Astrocyte (in vitro differentiated cells and primary cell): ENCODE measurements at regions not wholly inside any gene's neighbourhood (a gene's known extent, or its start where the extent isn't known, plus 50 kb on each side); places are given as distances from the start of the nearest gene placed in this dataset.

ENCODE experiments used
- DNase-seq: peaks from one replicate; pipeline ENCODE4 v3.0.0-alpha.2; 2010; ENCODE audit warnings: low read depth
- FAIRE-seq: peaks from 2 replicates; lab custom pipeline; 2011; peaks lifted over from hg19 to GRCh38; lab: Jason Lieb, UNC
- H2AFZ ChIP-seq: 2 replicates; pipeline ENCODE4 v1.6.0; 2012; ENCODE audit warnings: low read depth, low read length, inconsistent platforms
- H3K27ac ChIP-seq: 2 replicates; pipeline ENCODE4 v1.5.1; 2011; ENCODE audit warnings: low read depth, low read length, inconsistent platforms
- H3K27me3 ChIP-seq: 2 replicates; pipeline ENCODE4 v1.6.0; 2011; ENCODE audit warnings: low read length, inconsistent platforms; ENCODE audit not compliant: insufficient read depth
- H3K36me3 ChIP-seq: 2 replicates; pipeline ENCODE4 v1.5.1; 2011; ENCODE audit warnings: low read length, inconsistent platforms; ENCODE audit not compliant: insufficient read depth
- H3K4me1 ChIP-seq: 2 replicates; pipeline ENCODE4 v1.5.1; 2011; ENCODE audit warnings: low read length, inconsistent platforms; ENCODE audit not compliant: insufficient read depth
- H3K4me2 ChIP-seq: 2 replicates; pipeline ENCODE4 v1.6.0; 2012; ENCODE audit warnings: low read length, inconsistent platforms
- H3K4me3 ChIP-seq: 2 replicates; pipeline ENCODE4 v1.5.1; 2011; ENCODE audit warnings: low read depth, mild to moderate bottlenecking, low read length, inconsistent platforms; ENCODE audit not compliant: insufficient read depth
- H3K79me2 ChIP-seq: 2 replicates; pipeline ENCODE4 v1.6.0; 2012; ENCODE audit warnings: mild to moderate bottlenecking, low read length, inconsistent platforms; ENCODE audit not compliant: insufficient read depth
- H3K9ac ChIP-seq: 2 replicates; pipeline ENCODE4 v1.6.0; 2012; ENCODE audit warnings: mild to moderate bottlenecking, low read length, inconsistent platforms
- H3K9me3 ChIP-seq: 2 replicates; pipeline ENCODE4 v1.5.1; 2012; ENCODE audit warnings: low read depth, mild to moderate bottlenecking, low read length, inconsistent platforms; ENCODE audit not compliant: insufficient read depth
- H4K20me1 ChIP-seq: 2 replicates; pipeline ENCODE4 v1.6.0; 2012; ENCODE audit warnings: low read length, inconsistent platforms; ENCODE audit not compliant: insufficient read depth
- H3K27ac Mint-ChIP-seq: one replicate; pipeline ENCODE4 v1.8.0; 2021; ENCODE audit warnings: mild to moderate bottlenecking, mixed read lengths; ENCODE audit not compliant: unreplicated experiment
- H3K27me3 Mint-ChIP-seq: one replicate; pipeline ENCODE4 v1.8.0; 2021; ENCODE audit warnings: low read depth, mixed read lengths; ENCODE audit not compliant: unreplicated experiment
- H3K36me3 Mint-ChIP-seq: one replicate; pipeline ENCODE4 v1.8.0; 2021; ENCODE audit warnings: low read depth, mixed read lengths; ENCODE audit not compliant: unreplicated experiment
- H3K4me1 Mint-ChIP-seq: one replicate; pipeline ENCODE4 v1.8.0; 2021; ENCODE audit warnings: low read depth, mixed read lengths; ENCODE audit not compliant: unreplicated experiment
- H3K4me3 Mint-ChIP-seq: one replicate; pipeline ENCODE4 v1.8.0; 2021; ENCODE audit warnings: mild to moderate bottlenecking, moderate library complexity, mixed read lengths; ENCODE audit not compliant: unreplicated experiment
- H3K9me3 Mint-ChIP-seq: one replicate; pipeline ENCODE4 v1.8.0; 2021; ENCODE audit warnings: mild to moderate bottlenecking, mixed read lengths; ENCODE audit not compliant: unreplicated experiment
- EZH2 ChIP-seq: IDR thresholded peaks from 2 replicates; pipeline ENCODE4 v1.6.1; 2012; ENCODE audit warnings: mild to moderate bottlenecking, low read length, inconsistent platforms; ENCODE audit not compliant: insufficient read depth
- TF ChIP-seq, protein P1 (sequence below): IDR thresholded peaks from 2 replicates; pipeline ENCODE4 v1.5.1; 2011; ENCODE audit warnings: low read depth, mild to moderate bottlenecking, inconsistent platforms, low read length, moderate library complexity; ENCODE audit not compliant: insufficient read depth

DNA sequence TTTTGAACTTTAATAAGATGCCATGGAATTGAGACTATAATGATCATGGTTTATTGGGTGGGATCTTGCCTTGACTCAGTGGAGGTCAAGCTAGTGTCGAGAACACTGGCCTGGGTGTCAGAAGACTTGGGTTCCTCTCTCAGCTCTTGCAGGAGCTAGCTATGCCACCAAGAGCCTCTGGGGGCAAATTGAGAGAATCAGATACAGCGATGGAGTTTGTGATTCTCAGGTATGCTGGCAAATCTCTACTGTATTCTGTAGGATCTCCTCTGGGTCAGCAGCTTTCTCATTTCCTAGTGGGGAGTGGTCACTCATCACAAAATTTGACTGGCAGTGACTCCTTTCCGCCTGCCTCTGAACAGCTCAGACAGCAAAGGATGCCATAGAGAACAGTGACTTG is 477.0 kb downstream of the RNF144A start:
- no peak overlapping the region for H3K27ac Mint-ChIP-seq
- Histone ChIP-seq H3K79me2 (no peaks in the 10 kb centered on the region), H3K9me3 (peaks cover 2% of the 10 kb centered on the region), H3K27me3 (no peaks in the 10 kb centered on the region), H3K4me3 (no peak overlapping the region), H3K4me2 (no peak overlapping the region), H3K9ac (no peak overlapping the region), H3K27ac (no peak overlapping the region), H3K4me1 (no peaks in the 10 kb centered on the region), H3K36me3 (no peaks in the 10 kb centered on the region), H4K20me1 (no peaks in the 10 kb centered on the region), H2AFZ (no peak overlapping the region)
- DNase-seq (no peak), FAIRE-seq (no peak)
- no peaks in the 10 kb centered on the region for H3K36me3 Mint-ChIP-seq
- TF ChIP-seq, protein P1, sequence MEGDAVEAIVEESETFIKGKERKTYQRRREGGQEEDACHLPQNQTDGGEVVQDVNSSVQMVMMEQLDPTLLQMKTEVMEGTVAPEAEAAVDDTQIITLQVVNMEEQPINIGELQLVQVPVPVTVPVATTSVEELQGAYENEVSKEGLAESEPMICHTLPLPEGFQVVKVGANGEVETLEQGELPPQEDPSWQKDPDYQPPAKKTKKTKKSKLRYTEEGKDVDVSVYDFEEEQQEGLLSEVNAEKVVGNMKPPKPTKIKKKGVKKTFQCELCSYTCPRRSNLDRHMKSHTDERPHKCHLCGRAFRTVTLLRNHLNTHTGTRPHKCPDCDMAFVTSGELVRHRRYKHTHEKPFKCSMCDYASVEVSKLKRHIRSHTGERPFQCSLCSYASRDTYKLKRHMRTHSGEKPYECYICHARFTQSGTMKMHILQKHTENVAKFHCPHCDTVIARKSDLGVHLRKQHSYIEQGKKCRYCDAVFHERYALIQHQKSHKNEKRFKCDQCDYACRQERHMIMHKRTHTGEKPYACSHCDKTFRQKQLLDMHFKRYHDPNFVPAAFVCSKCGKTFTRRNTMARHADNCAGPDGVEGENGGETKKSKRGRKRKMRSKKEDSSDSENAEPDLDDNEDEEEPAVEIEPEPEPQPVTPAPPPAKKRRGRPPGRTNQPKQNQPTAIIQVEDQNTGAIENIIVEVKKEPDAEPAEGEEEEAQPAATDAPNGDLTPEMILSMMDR = no peak
- no peak for TF ChIP-seq EZH2
- no peaks in the 10 kb centered on the region for H3K27me3 Mint-ChIP-seq
- peaks cover 2% of the 10 kb centered on the region for H3K4me1 Mint-ChIP-seq
- H3K4me3 Mint-ChIP-seq = no peak overlapping the region
- no peaks in the 10 kb centered on the region for H3K9me3 Mint-ChIP-seq

DNA sequence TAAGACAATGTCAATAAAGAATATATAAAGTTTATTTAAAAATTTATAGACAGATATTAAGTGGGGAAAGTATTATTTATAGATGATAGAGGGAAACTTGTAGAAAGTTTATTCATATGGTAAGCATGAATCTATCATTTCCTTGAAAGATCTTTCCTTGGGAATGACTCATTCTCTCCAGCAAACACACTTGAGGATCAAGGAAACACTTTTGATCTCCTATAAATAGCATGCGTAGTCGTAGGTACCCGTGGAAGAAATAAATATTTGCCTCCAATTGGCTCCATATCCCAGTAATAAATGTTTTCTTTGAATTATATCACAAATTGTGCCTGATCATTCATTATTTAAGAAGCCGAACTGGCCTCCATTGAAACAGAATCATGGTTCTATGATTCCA is 483.4 kb downstream of the RNF144A start:
- Mint-ChIP-seq H3K4me1 (peaks cover 5% of the 10 kb centered on the region), H3K9me3 (no peaks in the 10 kb centered on the region), H3K27ac (no peak overlapping the region), H3K4me3 (no peak overlapping the region), H3K27me3 (peaks cover 2% of the 10 kb centered on the region), H3K36me3 (no peaks in the 10 kb centered on the region)
- H2AFZ ChIP-seq = no peak overlapping the region
- FAIRE-seq (no peak), DNase-seq (no peak)
- no peak overlapping the region for H3K27ac ChIP-seq
- no peaks in the 10 kb centered on the region for H3K4me1 ChIP-seq
- H3K79me2 ChIP-seq = no peaks in the 10 kb centered on the region
- no peaks in the 10 kb centered on the region for H3K27me3 ChIP-seq
- no peaks in the 10 kb centered on the region for H3K9me3 ChIP-seq
- H3K4me3 ChIP-seq = no peak overlapping the region
- H4K20me1 ChIP-seq = no peaks in the 10 kb centered on the region
- TF ChIP-seq, protein P1 = no peak
- TF ChIP-seq EZH2 = no peak
- H3K4me2 ChIP-seq = no peak overlapping the region
- H3K36me3 ChIP-seq = no peaks in the 10 kb centered on the region
- H3K9ac ChIP-seq = no peak overlapping the region

DNA sequence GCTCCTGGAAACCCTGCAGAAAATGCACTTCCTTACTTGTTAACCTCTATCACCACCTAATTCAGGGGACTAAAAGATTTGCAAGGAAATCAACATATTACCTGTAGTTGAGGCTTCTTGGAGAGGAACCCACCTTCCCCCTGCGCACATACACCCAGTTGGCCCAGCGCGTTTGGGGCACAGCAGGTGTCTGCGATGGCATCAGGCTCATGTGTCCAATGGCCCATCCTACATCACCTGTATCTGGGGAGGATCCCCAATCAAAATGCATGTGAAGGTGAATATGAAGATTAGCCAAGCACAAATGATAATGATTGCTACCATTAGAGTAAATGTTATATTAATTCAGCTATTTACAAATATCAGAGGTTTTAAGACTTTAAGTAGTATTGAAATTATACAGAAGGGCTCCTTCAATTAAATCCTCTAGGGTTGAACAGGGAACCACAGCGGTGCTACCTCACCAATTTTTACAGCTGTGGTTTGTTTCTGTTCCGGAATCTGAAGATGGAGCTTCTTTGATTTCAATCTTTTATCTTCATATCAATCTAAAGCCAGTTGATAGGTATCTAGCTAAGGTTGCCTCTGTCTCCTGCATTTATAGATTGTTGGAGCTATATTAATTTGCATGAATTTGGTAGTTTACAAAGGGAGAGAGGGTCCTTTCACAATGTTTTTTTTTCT is 486.0 kb downstream of the RNF144A start:
- Histone ChIP-seq H4K20me1 (no peaks in the 10 kb centered on the region), H3K4me1 (no peaks in the 10 kb centered on the region), H3K27me3 (no peaks in the 10 kb centered on the region), H3K4me3 (no peak overlapping the region), H3K36me3 (no peaks in the 10 kb centered on the region), H3K4me2 (no peak overlapping the region), H3K9me3 (no peaks in the 10 kb centered on the region), H3K27ac (no peak overlapping the region), H3K79me2 (no peaks in the 10 kb centered on the region), H2AFZ (no peak overlapping the region), H3K9ac (no peak overlapping the region)
- Mint-ChIP-seq H3K9me3 (no peaks in the 10 kb centered on the region), H3K27me3 (peaks cover 2% of the 10 kb centered on the region), H3K36me3 (no peaks in the 10 kb centered on the region), H3K4me1 (peaks cover 14% of the 10 kb centered on the region), H3K4me3 (no peak overlapping the region), H3K27ac (no peak overlapping the region)
- FAIRE-seq = no peak
- no peak for TF ChIP-seq EZH2
- TF ChIP-seq, protein P1 = no peak
- no peak for DNase-seq
